Smooth muscle cell (in vitro differentiated cells): ENCODE measurements at regions not wholly inside any gene's neighbourhood (a gene's known extent, or its start where the extent isn't known, plus 50 kb on each side); places are given as distances from the start of the nearest gene placed in this dataset.

Experiments used
- DNase-seq: peaks from one replicate; lab custom pipeline; 2025; ENCODE audit not compliant: unreplicated experiment; lab: John Stamatoyannopoulos, UW
- H2AFZ ChIP-seq: fragments of 200-600 bp; sonication (generic); 2 replicates; pipeline ENCODE4 v1.6.0; 2016; ENCODE audit warnings: antibody characterized with exemption, low read depth, mild to moderate bottlenecking
- H3F3A ChIP-seq: fragments of 200-600 bp; sonication (generic); 2 replicates; pipeline ENCODE4 v1.6.0; 2017; ENCODE audit warnings: antibody characterized with exemption, low read depth
- H3K27ac ChIP-seq: fragments of 200-600 bp; sonication (generic); 2 replicates; pipeline ENCODE4 v1.5.1; 2016; ENCODE audit warnings: low read depth, mild to moderate bottlenecking
- H3K27me3 ChIP-seq: fragments of 200-600 bp; sonication (generic); 2 replicates; pipeline ENCODE4 v1.6.1; 2016; ENCODE audit warnings: low read depth, mild to moderate bottlenecking
- H3K36me3 ChIP-seq: fragments of 200-600 bp; sonication (generic); 2 replicates; pipeline ENCODE4 v1.5.1; 2016; ENCODE audit warnings: low read depth
- H3K4me1 ChIP-seq: fragments of 200-600 bp; sonication (generic); 2 replicates; pipeline ENCODE4 v1.5.1; 2016; ENCODE audit warnings: low read depth
- H3K4me2 ChIP-seq: fragments of 200-600 bp; sonication (generic); 2 replicates; pipeline ENCODE4 v1.6.0; 2016; ENCODE audit warnings: mild to moderate bottlenecking
- H3K4me3 ChIP-seq: fragments of 200-600 bp; sonication (generic); 2 replicates; pipeline ENCODE4 v1.5.1; 2016; ENCODE audit warnings: mild to moderate bottlenecking
- H3K79me2 ChIP-seq: fragments of 200-600 bp; sonication (generic); 2 replicates; pipeline ENCODE4 v1.6.0; 2016; ENCODE audit warnings: low read depth, mild to moderate bottlenecking
- H3K9ac ChIP-seq: fragments of 200-600 bp; sonication (generic); 2 replicates; pipeline ENCODE4 v1.6.0; 2016; ENCODE audit warnings: low read depth
- H3K9me3 ChIP-seq: fragments of 200-600 bp; sonication (generic); replicated peaks from 2 replicates; pipeline ENCODE4 v1.5.1; 2016; ENCODE audit warnings: low read depth
- H4K20me1 ChIP-seq: fragments of 200-600 bp; sonication (generic); 2 replicates; pipeline ENCODE4 v1.6.0; 2016; ENCODE audit warnings: low read depth
- WGBS: methylation state at CpG from one replicate; pipeline ENCODE4 v1.1.7; 2016; ENCODE audit warnings: low lambda C conversion rate; 5-methylcytosine and 5-hydroxymethylcytosine counted together
- TF ChIP-seq, protein P1 (sequence below): fragments of 200-600 bp; sonication (generic); IDR thresholded peaks from 2 replicates; pipeline ENCODE4 v1.5.1; 2017; ENCODE audit warnings: borderline replicate concordance, mild to moderate bottlenecking, antibody characterized with exemption; ENCODE audit not compliant: insufficient read depth, poor library complexity, severe bottlenecking

DNA sequence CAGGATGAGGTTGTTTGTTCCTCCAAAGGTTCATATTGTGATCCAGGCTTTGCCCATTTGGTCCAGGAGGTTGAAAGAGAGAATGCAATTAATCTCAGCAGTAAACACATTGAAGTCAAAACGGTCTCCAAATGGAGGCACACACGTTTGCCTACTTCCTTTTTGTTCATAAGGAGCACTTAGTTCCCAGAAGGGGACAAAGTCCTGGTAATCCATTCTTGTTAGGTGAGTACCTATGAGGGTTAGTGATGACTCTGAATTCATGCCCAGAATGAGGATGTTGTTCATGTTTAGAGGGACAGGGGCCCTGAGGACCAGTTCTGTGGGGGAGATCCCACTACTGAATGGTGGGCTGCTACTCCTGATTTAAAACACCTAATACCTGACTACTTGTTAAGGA is 177.7 kb downstream of the ALDH1A2 start:
- no peaks in the 10 kb centered on the region for H3K36me3 ChIP-seq
- TF ChIP-seq, protein P1, sequence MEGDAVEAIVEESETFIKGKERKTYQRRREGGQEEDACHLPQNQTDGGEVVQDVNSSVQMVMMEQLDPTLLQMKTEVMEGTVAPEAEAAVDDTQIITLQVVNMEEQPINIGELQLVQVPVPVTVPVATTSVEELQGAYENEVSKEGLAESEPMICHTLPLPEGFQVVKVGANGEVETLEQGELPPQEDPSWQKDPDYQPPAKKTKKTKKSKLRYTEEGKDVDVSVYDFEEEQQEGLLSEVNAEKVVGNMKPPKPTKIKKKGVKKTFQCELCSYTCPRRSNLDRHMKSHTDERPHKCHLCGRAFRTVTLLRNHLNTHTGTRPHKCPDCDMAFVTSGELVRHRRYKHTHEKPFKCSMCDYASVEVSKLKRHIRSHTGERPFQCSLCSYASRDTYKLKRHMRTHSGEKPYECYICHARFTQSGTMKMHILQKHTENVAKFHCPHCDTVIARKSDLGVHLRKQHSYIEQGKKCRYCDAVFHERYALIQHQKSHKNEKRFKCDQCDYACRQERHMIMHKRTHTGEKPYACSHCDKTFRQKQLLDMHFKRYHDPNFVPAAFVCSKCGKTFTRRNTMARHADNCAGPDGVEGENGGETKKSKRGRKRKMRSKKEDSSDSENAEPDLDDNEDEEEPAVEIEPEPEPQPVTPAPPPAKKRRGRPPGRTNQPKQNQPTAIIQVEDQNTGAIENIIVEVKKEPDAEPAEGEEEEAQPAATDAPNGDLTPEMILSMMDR, result no peak
- H3K4me3 ChIP-seq, result no peak overlapping the region
- H2AFZ ChIP-seq, result no peak overlapping the region
- no peaks in the 10 kb centered on the region for H3K4me1 ChIP-seq
- no peaks in the 10 kb centered on the region for H4K20me1 ChIP-seq
- no peaks in the 10 kb centered on the region for H3K27me3 ChIP-seq
- WGBS, result 87% methylated on average over 2 of the region's 2 CpGs
- H3K27ac ChIP-seq, result no peak overlapping the region
- H3K9ac ChIP-seq, result no peak overlapping the region
- no peaks in the 10 kb centered on the region for H3K79me2 ChIP-seq
- no peak for DNase-seq
- no peaks in the 10 kb centered on the region for H3K9me3 ChIP-seq
- no peaks in the 10 kb centered on the region for H3F3A ChIP-seq
- no peak overlapping the region for H3K4me2 ChIP-seq

DNA sequence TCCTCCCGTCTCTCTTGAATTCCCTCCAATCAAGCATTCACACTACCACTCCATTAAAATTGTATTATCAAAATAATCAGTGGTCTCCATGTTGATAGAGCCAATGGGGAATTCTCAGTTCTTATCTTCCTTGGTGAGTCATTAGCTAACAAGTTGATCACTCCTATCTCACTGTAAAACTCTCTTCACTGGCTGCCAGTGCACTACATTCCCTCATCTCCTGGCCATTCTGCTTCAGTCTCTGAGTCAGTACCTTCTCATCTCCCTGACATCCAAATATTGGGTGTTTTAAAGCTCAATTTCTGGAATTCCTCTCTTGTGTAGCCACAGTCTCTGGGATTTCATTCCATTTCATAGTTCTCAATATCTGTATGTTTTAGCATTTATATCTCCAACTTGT is 175.2 kb downstream of the ALDH1A2 start:
- TF ChIP-seq, protein P1, result no peak
- no peaks in the 10 kb centered on the region for H3K4me1 ChIP-seq
- H3K9ac ChIP-seq, result no peak overlapping the region
- no peaks in the 10 kb centered on the region for H4K20me1 ChIP-seq
- DNase-seq, result no peak
- H3K27ac ChIP-seq, result no peak overlapping the region
- H3F3A ChIP-seq, result no peaks in the 10 kb centered on the region
- 81% methylated on average over 1 of the region's 1 CpG for WGBS
- no peaks in the 10 kb centered on the region for H3K27me3 ChIP-seq
- no peak overlapping the region for H2AFZ ChIP-seq
- H3K4me3 ChIP-seq, result no peak overlapping the region
- H3K79me2 ChIP-seq, result no peaks in the 10 kb centered on the region
- H3K4me2 ChIP-seq, result no peak overlapping the region
- H3K36me3 ChIP-seq, result no peaks in the 10 kb centered on the region
- H3K9me3 ChIP-seq, result no peaks in the 10 kb centered on the region

DNA sequence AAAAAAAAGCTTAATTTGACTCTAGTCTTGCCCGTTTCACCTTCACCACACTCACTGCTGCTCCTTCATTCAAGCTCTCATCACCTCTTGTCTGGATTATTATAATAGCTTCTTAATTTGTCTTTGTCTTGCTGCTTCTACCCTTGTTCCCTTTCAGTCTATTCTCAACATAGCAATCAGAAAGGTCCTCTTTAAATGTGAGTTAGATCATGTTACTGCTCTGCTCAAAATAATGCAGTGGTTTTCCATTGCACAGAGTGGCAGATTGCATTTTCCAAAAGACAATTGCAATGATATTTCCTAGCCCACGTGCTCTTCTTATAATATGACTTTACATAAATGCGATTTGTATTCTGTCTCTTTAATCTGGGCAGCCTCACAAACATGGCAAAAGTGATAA is 174.6 kb downstream of the ALDH1A2 start:
- H3K9ac ChIP-seq, result no peak overlapping the region
- 92% methylated on average over 3 of the region's 3 CpGs for WGBS

DNA sequence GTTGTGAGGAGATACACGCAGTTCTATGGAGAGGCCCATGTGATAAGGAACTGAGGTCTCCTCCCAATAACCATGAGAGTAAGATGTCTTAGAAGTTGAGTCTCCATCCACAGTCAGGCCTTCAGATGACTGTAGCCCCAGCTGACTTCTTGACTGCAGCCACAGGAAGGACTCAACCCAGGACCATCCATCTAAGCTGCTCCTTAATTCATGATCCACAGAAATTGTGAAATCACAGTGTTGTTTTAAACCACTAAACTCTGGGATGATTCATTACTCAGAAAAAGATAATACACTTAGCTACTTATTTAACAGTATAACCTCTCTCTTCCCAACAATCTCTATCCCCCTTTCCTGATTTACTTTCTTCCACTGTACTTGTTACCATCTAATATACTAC is 173.3 kb downstream of the ALDH1A2 start:
- H4K20me1 ChIP-seq, result no peaks in the 10 kb centered on the region
- no peak overlapping the region for H2AFZ ChIP-seq
- H3K27me3 ChIP-seq, result no peaks in the 10 kb centered on the region
- no peak overlapping the region for H3K27ac ChIP-seq
- H3K9me3 ChIP-seq, result no peaks in the 10 kb centered on the region
- TF ChIP-seq, protein P1, result no peak
- H3K4me1 ChIP-seq, result no peaks in the 10 kb centered on the region
- H3K9ac ChIP-seq, result no peak overlapping the region
- no peaks in the 10 kb centered on the region for H3K36me3 ChIP-seq
- H3K4me2 ChIP-seq, result no peak overlapping the region
- H3K79me2 ChIP-seq, result no peaks in the 10 kb centered on the region
- H3K4me3 ChIP-seq, result no peak overlapping the region
- 95% methylated on average over 1 of the region's 1 CpG for WGBS
- no peaks in the 10 kb centered on the region for H3F3A ChIP-seq
- no peak for DNase-seq

More for the DNA sequence above, 174.6 kb downstream of the ALDH1A2 start:
- H3K36me3 ChIP-seq, result no peaks in the 10 kb centered on the region
- H3K27ac ChIP-seq, result no peak overlapping the region
- no peaks in the 10 kb centered on the region for H3F3A ChIP-seq
- H3K79me2 ChIP-seq, result no peaks in the 10 kb centered on the region
- H3K27me3 ChIP-seq, result no peaks in the 10 kb centered on the region
- H3K9me3 ChIP-seq, result no peaks in the 10 kb centered on the region
- no peak overlapping the region for H3K4me2 ChIP-seq
- DNase-seq, result no peak
- H3K4me3 ChIP-seq, result no peak overlapping the region
- no peaks in the 10 kb centered on the region for H4K20me1 ChIP-seq
- H2AFZ ChIP-seq, result no peak overlapping the region
- no peaks in the 10 kb centered on the region for H3K4me1 ChIP-seq
- TF ChIP-seq, protein P1, result no peak
